Ovary (tissue), 7 donors: ENCODE measurements at regions not wholly inside any gene's neighbourhood (a gene's known extent, or its start where the extent isn't known, plus 50 kb on each side); places are given as distances from the start of the nearest gene placed in this dataset.

Experiments
- DNase-seq, 5 donors: peaks; one replicate each; pipeline ENCODE4 v3.0.0-alpha.2; 2019 to 2020
- H3K27ac ChIP-seq, 2 donors: fragments of 200-600 bp; one replicate each; pipeline versions ENCODE4 v1.5.1 to v1.8.0; 2019 to 2022
- H3K27me3 ChIP-seq: fragments of 200-600 bp; one replicate; pipeline ENCODE4 v1.8.0; 2022
- H3K36me3 ChIP-seq: fragments of 200-600 bp; sonication (generic); one replicate; pipeline ENCODE4 v1.5.1; 2019
- H3K4me1 ChIP-seq: one replicate; pipeline ENCODE4 v1.8.1; 2013; ENCODE audit warnings: mild to moderate bottlenecking, moderate library complexity; ENCODE audit not compliant: insufficient read depth
- H3K4me3 ChIP-seq: fragments of 200-600 bp; sonication (generic); one replicate; pipeline ENCODE4 v1.5.1; 2017
- H3K9me3 ChIP-seq, 2 donors: fragments of 200-600 bp in 1 of 2; sonication (generic) in 1 of 2; one replicate each; pipeline versions ENCODE4 v1.5.1 to v1.8.1; 2013 to 2019; ENCODE audit warnings: mild to moderate bottlenecking in 1 of 2, moderate library complexity in 1 of 2
- CTCF ChIP-seq, 3 donors: fragments of 450-650 bp in 2 of 3; fragments of 200-600 bp in 1 of 3; IDR thresholded peaks; one replicate each; pipeline versions ENCODE4 v1.5.1 to v1.8.0; 2016 to 2022; ENCODE audit warnings: antibody characterized with exemption in 3 of 3, mild to moderate bottlenecking in 1 of 3
- EP300 ChIP-seq: sonication (generic); formaldehyde crosslinking; IDR thresholded peaks from one replicate; pipeline ENCODE4 v1.6.1; 2017; ENCODE audit warnings: antibody characterized with exemption
- POLR2A ChIP-seq: fragments of 450-650 bp; IDR thresholded peaks from one replicate; pipeline ENCODE4 v1.6.1; 2017; ENCODE audit warnings: antibody characterized with exemption, mild to moderate bottlenecking, moderate library complexity
- WGBS, 3 donors: extraction: QIAGEN DNeasy Blood & Tissue Kit in 1 of 3; methylation state at CpG; one replicate each; pipeline versions ENCODE4 v1.1.5 to v1.1.7; 2013 to 2017; 5-methylcytosine and 5-hydroxymethylcytosine counted together
- intact Hi-C, 4 donors: fragments of 100-400 bp; cut with DNase I; formaldehyde crosslinking; loops; one replicate each; pipeline versions ENCODE4 v1.11.0 to v1.15.1; 2022 to 2023
- donor health status: DM: no; HTN: no; CAD: no; lungs with moderate emphysema.
- donor health status: DM: no; HTN: no; CAD: no.
- donor health status: Bipolar disorder and iron deficiency.
- donor health status: DM: no; HTN: no; CAD: no.
- donor health status: DM: yes; HTN: yes; CAD: no.

GRCh38 chr15:29194866-29195265, 74.8 kb downstream of the NSMCE3 start:
- WGBS, 3 donors = 90 to 92% (median 90%) methylated on average over 10 of the region's 10 CpGs
- H3K9me3 ChIP-seq = no peaks in the 10 kb centered on the region
- H3K27ac ChIP-seq = no peak overlapping the region
- H3K27me3 ChIP-seq = no peaks in the 10 kb centered on the region
- H3K36me3 ChIP-seq = no peaks in the 10 kb centered on the region
- intact Hi-C loops = no loop called here
- no peak for DNase-seq
- TF ChIP-seq POLR2A (no peak), CTCF (IDR thresholded peaks at IDR 0.05) (no peak), EP300 (no peak)
- no peaks in the 10 kb centered on the region for H3K4me1 ChIP-seq
- H3K4me3 ChIP-seq = no peak overlapping the region

GRCh38 chr15:29183071-29183831, 86.4 kb downstream of the NSMCE3 start:
- Histone ChIP-seq H3K27ac (no peak overlapping the region), H3K36me3 (no peaks in the 10 kb centered on the region), H3K9me3 (no peaks in the 10 kb centered on the region), H3K27me3 (no peaks in the 10 kb centered on the region), H3K4me1 (no peaks in the 10 kb centered on the region), H3K4me3 (no peak overlapping the region)
- DNase-seq = no peak
- TF ChIP-seq CTCF (IDR thresholded peaks at IDR 0.05) (no peak), POLR2A (no peak), EP300 (no peak)
- intact Hi-C loops = no loop called here
- WGBS, 3 donors = 53 to 67% (median 59%) methylated on average over 14 of the region's 14 CpGs

- no peaks in the 10 kb centered on the region for H3K36me3 ChIP-seq
- H3K9me3 ChIP-seq = no peaks in the 10 kb centered on the region
- no peak overlapping the region for H3K27ac ChIP-seq
- 80 to 89% (median 80%) methylated on average over 2 of the region's 2 CpGs for WGBS, 3 donors
- no peaks in the 10 kb centered on the region for H3K27me3 ChIP-seq
- TF ChIP-seq CTCF (IDR thresholded peaks at IDR 0.05) = no peak
- no peak for TF ChIP-seq EP300
- no peak for TF ChIP-seq POLR2A
- H3K4me1 ChIP-seq = no peaks in the 10 kb centered on the region
- H3K4me3 ChIP-seq = no peak overlapping the region
- no peak for DNase-seq
- intact Hi-C loops = no loop called here
Observed at GRCh38 chr15:29182590-29182989, 87.0 kb downstream of the NSMCE3 start.

GRCh38 chr15:29172742-29173725, 96.6 kb downstream of the NSMCE3 start:
- H3K9me3 ChIP-seq = no peaks in the 10 kb centered on the region
- TF ChIP-seq EP300 (no peak), POLR2A (no peak), CTCF (IDR thresholded peaks at IDR 0.05) (no peak)
- H3K4me1 ChIP-seq = no peaks in the 10 kb centered on the region
- 88 to 93% (median 89%) methylated on average over 23 of the region's 23 CpGs for WGBS, 3 donors
- DNase-seq = no peak
- no peak overlapping the region for H3K27ac ChIP-seq
- H3K36me3 ChIP-seq = no peaks in the 10 kb centered on the region
- H3K27me3 ChIP-seq = no peaks in the 10 kb centered on the region
- H3K4me3 ChIP-seq = no peak overlapping the region
- intact Hi-C loops = loop anchor here in 1 of 4 donors (10.0 kb wide), 1 partner anchor 62 kb away; no protein-coding TSS in a partner anchor
